Esophagus mucosa (tissue), 1 donor: ENCODE measurements at regions not wholly inside any gene's neighbourhood (a gene's known extent, or its start where the extent isn't known, plus 50 kb on each side); places are given as distances from the start of the nearest gene placed in this dataset.

Source experiments
- ATAC-seq: fragments of 200-7000 bp; cut with Tn5 transposase; one replicate; pipeline ENCODE4 v1.9.1; 2020
- donor health status: DM: yes; HTN: yes; CAD: no.

DNA sequence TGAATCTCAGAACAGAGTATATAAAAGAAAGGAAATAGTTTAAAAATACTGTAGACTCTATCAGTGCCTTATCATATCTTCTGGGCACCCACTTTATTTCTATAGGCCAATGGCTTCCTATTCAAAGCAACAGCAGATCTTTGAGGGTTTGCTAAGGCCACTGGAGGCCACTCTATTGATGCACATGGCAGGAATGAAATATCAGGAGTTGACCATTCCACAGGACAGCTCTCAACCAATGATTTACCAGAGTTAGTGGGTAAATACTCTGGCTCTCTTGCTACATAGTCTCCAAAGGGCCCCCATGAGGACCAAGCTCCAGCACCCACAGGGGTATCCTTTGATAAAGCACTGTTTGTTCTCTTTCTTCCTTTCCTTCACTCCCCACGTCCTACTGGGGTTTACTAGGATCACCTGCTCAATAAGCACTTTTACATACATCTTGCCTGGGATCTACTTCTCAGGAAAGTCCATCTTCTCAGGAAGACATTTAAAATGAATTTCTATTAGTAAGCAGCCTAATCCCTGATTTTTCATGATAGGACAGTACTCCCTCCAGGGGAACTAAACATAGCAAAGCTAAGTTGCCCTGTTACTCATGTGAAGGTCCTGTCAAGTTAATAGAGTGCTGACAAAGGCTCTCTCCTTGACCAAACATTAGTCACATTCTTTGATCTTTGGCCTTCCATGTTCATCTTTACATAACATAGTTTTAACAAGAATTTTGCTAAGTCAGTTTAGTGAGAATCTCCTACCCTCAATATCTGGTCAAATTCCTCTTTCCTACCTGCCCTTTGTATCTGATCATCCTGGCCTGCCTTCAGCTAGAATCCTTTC, 459.7 kb downstream of the GRXCR1 start:
- ATAC-seq = no peak

DNA sequence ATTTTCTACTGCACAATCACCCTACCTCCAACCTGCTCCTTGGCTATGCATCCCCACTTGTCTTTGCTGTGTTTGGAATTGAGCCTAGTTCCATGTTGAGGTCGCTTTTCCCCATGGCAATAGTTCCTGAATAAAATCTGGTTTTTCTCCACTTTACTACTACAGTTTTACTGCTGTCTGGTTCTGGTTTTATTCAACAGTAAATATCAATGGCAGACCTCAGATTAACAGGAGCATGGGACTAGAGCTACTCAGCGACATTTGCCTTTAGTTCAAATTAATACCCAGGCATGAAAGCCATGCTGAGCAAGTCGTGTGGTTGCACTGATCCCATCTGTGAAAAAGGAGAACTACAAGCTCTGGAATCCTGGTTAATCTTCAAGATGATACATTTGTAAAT, 460.3 kb downstream of the GRXCR1 start:
- no peak for ATAC-seq

DNA sequence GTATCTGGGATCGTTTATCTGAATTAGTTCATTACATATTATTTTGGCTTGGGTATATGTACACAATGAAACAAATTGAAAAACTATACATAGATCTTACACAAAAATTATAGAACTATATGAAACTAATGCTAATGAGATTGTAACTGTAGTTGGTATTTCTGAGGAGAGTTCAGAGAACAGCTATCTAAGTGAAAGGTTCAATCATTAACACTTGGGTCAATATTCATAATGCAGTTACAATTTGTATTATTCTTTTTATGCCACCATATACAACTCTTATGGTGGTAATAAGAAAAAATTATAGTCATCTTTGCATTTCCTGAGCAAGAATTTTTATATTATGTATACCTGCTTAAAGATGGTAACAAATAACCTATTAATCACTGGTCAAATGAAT, 461.0 kb downstream of the GRXCR1 start:
- ATAC-seq = no peak

DNA sequence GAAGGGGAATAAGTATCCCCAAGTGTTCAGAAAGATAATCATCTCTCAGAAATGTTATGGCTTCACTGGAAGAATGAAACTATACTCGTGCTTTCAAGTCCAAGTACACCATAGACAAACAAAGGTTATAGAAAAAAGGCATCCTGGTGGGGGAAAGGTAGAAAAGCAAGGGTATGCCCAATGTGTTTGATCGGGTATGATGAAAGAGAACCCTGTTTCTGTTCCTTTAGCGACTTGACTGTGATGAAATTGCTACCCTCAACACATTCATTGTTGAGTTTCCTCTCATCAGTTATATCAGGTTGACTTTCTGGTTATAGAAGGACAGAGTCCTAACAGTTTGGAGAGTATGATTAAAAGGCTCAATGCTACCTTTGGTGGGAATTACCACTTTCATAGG, 464.3 kb downstream of the GRXCR1 start:
- ATAC-seq = no peak

DNA sequence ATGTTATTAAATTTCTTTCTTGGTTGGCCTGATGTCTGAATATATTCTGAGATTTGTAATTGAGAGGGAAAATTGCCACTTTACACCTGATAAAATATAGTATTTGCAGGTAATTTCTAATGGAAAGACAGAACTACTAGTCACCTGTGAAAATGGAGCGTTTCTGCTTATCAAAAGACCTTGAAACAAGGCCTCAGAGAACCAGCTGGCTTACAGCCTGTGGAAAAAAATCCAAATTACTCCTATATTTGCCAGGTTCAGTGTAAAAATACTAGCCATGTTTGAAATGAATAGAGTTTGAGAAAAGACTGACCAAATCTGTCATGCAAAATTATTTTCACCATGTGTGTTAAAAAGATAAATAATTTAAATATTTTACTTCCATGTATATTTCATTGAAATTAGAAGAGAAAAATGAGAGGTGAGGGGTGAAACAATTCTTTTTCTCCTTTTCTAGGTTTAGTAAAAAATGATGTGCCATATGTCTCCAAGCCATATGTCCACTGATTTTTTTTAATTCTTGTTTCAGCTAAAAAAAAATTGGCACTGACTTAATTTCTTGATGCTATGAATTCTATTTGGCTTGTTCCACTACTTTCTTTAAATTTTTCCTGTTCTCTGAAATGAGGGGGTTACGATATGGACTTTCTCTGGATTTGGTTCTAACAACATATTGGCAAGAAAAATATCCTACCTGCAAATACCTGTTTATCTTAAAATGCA, 464.9 kb downstream of the GRXCR1 start:
- ATAC-seq = no peak

DNA sequence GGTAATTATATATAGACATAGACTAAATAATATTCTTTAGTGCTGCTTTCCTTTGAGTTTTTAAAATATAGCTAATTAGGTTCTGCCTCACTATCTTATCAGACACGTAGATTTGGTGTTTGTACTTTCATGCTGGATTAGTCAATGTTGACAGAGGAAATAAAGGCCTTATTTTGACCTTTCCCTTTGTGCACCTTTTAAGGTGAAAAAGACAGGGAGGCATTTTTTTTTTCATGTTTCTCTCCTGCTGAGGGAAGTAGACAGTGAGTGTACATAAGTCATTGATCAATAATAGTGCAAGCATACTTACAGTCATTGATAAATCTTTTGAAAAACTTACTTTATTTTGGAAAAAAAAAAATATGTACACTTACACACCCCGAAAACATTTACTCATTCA, 467.8 kb downstream of the GRXCR1 start:
- no peak for ATAC-seq

DNA sequence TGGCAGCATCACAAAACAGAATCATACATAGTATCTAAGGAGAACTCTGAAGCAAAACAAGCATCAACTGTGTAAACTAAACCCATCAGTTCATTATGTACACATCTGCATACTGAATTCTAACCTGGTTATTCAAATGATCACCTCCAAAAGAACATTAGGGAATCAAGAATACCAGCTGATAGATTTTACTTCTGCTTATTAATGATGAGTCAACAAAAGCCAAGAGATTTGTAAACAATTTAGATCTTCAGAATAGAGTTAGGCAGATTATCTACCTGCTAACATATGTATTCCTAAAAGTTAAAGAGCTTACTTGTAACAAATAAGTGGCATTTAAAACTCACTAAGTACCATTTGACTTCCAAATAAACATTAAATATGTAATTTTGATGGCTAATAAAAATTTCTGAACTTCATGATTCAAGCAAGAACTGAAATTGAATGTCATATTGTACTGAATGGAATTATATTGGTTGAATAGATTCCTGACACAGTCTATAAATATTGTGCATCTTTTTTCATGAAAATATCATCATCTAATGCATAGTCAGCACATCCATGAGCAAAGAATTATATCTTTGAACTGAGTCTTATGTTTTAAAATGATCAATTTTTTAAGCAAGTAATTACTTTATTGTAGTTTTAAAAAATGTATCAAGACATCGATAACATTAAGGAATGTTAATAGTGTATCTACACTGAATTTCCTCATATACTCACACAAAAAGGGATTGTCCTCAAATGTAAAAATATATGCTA, 470.5 kb downstream of the GRXCR1 start:
- ATAC-seq = no peak

DNA sequence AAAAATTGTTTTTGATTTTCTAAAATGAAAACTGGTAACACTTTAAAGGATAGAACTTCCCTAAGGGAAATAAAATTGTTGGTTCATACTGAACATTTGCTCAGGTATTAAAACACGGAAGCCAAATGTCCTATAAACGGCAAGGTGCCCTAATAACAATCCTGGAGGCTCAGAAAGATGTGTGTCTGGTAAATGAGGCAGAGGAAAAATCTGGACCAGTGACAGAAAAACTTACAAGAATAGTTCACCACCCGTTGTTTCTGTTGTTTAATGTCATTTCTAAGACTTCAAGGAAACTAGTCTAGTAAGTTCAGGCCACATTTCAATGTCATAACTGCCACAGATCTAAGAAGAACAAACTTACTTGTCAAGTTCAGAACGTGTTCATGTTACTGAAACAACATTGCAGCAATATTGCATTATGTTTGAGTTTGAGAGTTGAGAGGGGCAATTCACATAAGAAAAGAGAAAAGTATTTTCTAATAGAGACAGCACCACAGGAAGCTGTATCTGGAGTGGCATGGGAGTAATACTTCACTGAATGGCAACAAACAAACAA, 476.6 kb downstream of the GRXCR1 start:
- ATAC-seq = no peak

DNA sequence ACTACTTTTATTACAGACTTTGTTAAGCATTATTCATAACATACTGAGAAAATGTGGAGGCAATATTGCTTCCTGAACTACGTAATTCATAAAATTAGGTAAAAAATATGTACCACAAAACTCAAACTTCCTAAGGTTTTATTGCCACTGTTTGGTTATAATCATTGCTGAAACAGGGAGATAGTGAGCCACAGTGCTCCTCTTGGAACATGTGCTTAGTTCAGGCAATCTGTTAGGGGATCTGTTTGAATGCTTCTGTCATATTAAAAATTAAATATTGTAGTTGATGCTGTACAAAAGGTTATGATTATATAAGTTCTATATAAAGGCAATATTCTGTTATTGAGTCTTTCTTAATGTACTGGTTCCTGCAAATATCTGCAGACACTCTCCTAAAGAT, 480.7 kb downstream of the GRXCR1 start:
- no peak for ATAC-seq

DNA sequence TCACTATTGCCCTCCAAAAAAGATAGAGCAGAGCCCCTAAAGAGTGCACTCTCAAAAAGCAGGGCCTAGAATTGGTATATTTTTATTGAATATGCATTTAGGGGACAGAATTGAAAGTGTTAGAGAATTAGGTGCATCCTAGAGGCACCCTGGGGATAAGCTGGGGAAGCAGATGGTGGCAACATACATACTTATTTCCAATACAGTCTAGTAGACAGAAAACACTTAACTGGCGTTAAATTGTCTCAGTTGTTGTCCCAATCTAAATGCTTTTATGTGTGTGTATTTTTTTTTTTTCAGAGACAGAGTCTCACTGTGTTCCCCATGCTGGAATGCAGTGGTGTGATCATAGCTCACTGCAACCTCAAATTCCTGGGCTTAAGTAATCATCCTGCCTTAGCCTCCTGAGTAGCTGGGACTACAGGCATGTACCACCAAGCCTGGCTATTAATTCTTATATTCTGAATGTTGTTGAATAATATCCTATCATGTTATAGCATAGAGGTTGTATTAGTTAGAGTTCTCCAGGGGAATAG, 481.8 kb downstream of the GRXCR1 start:
- no peak for ATAC-seq

DNA sequence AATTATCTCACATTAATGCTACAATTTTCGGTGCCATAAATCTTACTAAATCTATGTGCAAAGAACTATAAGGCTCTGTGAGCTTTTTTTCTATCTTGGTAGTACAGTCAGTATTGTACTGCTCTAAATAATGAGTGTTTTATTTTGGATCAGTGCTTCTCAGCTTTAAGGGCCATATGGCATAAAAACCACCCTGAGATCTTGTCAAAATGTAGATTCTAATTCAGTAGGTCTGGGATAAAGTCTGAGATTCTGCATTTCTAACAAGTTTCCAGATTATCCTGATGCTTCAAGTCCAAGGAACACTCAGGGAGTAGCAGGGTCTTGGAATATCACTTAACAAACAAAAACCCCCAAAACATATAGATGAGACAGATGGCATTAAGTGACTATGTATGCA, 486.5 kb downstream of the GRXCR1 start:
- no peak for ATAC-seq

DNA sequence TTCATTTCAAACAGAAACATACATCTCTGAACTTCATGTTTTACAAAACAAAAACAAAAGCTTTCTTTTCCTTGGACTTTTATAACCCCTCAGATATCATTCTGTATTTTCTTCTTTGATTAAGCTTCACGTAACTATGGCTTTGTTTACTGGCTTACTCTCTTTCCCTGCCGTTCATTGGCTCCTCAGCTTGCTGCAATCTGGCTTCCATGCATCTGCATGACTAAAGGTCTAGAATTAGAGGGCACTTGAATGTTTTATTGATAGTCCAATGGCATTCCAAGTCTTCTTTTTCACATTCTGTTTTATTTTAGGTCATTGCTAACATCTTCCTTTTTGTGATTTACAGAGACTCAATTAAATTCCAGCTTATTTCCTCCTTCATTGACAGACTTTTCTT, 487.6 kb downstream of the GRXCR1 start:
- ATAC-seq = no peak

DNA sequence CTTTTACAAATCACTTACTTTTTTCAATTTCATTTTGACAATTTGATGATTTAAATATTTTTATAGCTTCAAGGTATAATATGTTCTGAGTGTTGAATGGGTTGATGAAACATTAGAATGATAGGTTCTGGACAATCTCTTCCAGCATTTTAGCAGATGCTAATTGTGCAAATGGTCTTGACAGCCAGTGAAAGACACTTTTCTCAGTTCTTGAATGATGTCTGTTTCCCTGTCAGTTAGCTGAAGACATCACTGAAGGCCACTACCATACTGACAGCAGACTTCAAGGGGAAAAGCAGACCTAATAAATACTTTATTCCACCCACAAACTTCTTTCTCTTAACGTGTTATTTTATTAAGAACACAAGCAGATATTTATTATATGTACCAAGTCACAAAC, 498.6 kb downstream of the GRXCR1 start:
- no peak for ATAC-seq

DNA sequence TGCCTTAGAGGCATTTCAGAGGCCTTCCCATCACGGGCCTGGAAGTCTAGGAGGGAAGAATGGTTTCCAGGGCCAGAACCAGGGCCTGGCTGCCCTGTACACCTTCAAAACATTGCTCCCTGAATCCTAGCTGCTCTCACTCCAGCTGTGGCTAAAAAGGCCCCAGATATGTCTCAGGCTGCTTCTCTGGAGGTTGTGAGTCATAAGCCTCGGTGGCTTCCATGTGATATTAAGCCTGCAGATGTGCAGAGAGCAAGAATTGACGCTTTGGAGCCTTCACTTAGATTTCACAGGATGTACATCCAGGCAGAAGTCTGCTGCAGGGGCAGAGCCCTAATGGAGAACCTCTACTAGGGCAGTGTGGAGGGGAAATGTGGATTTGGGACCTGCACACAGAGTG, 502.5 kb downstream of the GRXCR1 start:
- no peak for ATAC-seq

DNA sequence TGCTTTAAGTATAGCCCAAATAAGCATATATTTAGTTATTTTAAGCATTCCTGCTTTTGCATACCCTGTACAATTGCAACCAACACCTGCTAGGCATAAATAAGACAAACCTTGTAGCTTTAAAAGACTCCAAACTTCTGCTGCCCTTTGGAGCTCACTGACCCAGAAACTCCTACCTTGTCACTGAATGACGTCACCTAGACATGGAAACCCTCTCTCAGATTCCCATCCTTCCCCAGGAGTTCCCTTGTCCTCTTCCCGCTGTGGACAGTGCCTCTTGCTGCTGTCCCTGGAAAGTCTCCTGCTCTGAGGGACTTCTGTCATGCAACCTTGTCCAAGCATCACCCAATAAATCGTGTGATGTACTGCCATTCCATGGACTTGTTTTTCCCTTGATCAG, 507.2 kb downstream of the GRXCR1 start:
- ATAC-seq = no peak

DNA sequence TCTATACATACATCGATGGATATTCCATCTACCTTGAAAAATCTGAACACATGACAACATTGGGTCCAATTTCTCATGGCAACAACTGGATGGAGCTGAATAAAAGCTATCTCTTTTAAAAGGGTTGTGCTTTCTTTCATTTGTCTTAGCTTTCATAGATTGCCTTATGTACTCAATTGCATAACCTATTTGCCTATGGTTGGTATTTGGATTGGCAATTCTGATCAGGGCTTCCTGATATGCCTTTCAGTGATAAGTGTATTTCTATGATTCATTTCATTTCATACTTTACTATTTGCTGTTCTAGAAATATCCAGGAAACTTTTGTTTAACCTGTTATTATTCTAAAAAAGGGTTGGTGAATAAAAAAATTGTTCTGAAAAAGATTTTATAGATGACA, 509.9 kb downstream of the GRXCR1 start:
- ATAC-seq = no peak

DNA sequence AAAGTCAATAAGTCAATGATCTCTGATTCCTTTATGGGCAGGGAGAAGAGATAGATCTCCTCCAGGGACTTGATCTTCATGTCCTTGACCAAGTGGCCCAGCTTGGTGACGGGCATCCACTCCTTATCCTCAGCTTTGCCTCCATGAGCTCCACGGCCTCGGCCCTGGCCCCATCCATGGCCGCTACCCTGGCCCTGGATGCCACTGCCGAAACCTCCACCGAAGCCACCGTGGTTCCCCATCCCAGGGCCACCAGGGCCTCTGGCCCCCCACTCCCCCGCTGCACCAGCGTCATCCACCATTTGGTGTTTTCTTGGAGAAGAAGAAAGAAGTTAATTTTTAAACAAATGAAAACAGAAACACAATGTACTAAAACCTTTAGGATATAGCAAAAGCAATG, 518.1 kb downstream of the GRXCR1 start:
- ATAC-seq = no peak

DNA sequence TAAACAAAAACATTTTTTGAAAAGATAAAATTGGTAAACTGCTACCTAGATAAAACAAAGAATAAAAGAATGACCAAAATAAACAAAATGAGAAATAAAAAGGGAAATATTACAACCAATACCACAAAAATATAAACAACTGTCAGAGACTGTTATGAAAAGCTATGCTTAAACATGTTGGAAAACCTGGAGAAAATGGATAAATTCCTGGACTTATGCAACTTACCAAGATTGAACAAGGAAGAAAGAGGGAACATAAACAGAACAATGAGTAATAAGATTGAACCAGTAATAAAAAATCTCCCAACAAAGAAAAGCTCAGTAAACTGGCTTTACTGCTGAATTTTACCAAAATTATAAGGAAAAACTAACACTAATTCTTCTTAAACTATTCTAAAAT, 518.7 kb downstream of the GRXCR1 start:
- ATAC-seq = no peak

DNA sequence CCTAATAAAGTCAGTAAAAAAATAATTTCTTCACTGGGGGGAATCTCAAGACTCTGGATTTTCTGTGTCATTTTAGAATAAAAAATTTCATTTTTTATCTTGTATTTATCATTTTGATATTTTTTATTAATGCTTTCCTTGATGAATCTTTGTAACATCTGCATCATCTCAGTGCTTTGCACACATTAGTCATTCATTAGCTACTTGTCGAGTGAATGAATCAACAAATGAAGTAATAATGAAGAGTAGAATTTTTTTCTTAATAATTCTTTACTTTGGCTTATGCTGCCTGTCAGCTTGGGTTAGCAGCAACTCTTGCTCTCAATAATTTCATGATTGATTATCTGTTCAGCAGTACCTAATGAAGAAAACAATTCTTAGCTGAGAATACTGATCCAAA, 530.8 kb downstream of the GRXCR1 start:
- no peak for ATAC-seq

DNA sequence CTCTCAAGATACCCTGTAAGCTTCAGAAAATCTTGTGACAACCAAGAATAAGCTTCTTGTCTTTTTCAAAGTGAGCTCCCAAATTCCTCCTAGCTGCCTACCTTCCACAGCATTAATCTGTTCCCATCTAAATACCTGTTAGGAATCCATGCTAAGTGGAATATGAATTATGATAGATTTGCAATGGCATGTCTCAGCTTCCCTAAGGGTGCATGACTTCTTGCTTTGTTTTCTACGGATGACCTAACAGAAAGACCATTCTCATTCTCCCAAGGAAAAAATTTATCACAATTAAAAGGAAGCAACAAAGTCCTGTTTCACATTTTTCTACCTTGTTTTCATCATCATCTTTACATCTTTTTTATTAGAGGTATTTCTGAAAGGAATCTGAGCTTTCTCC, 532.7 kb downstream of the GRXCR1 start:
- ATAC-seq = no peak

DNA sequence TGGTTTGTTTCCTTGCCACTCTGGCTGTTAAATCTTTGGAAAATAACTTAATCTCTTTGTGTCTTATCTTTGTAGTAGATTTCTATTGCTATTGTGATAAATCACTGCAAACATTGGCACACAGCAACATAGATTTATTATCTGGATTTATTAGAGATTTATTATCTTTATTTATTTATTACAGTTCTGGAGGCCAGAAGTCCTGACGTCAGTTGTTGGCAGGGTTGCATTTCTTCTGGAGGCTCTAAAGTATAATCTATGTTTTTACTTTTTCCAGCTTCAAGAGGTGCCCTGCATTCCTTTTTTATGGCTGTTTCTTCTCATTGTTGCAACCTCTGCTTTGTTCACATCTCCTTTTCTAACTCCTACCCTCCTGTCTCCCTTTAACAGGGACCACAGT, 542.8 kb downstream of the GRXCR1 start:
- ATAC-seq = no peak

DNA sequence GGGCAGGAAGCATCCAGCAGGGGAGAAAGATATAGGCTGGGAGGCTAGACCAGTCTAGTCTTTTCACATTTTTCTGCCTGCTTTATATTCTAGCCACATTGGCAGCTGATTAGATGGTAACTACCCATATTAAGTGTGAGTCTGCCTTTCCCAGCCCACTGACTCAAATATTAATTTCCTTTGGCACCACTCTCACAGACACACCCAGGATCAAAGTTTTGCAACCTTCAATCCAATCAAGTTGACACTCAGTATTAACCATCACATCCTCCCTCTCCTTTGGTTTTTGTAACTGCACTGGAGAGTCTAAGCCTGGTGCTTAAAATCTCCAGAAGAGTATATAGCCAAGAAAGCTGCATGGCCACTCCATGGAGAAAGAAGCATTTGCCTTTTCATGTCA, 560.4 kb downstream of the GRXCR1 start:
- ATAC-seq = no peak

DNA sequence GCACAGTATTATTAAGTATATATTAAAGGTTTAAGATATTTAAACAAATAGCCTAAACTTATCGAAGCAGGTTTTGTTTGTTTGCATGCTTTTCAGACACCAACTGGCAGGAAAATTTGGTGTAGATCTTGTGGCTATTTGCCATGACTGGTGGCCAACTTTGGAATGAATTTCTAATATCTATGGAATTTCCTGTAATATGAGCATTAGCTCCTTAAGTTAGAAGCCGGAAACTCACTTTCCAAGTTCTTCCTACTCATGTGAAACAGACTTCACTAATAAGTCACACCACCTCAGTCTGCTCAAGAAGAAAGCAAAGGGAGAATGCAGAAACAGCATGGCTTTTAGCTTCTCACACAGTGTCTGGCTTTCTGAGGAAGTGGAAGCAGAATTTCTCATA, 563.9 kb downstream of the GRXCR1 start:
- no peak for ATAC-seq
